ENCODE measurements at regions not wholly inside any gene's neighbourhood (a gene's known extent, or its start where the extent isn't known, plus 50 kb on each side); places are given as distances from the start of the nearest gene placed in this dataset.

GRCh38 chr1:217088011-217088410 is 364.8 kb upstream of the ESRRG start:
- TF ChIP-seq CTCF (IDR thresholded peaks at IDR 0.05 in 2 of 3, conservative IDR thresholded peaks at IDR 0.05 in 1 of 3; ENCODE audit: insufficient read depth in 2 of 3, low read depth in 1 of 3, low read length in 3 of 3), result no peak
- TF ChIP-seq E2F4 (CRISPR knock-in tag; IDR thresholded peaks at IDR 0.05; ENCODE audit: low read depth), result no peak
- no peak for TF ChIP-seq ZBTB17 (CRISPR knock-in tag; IDR thresholded peaks at IDR 0.05)
- TF ChIP-seq ZNF232 (CRISPR knock-in tag; IDR thresholded peaks at IDR 0.05), result no peak
- TF ChIP-seq BRCA1 (IDR thresholded peaks at IDR 0.05), result no peak
- TF ChIP-seq BRCA1 (CRISPR knock-in tag; IDR thresholded peaks at IDR 0.05), result no peak
- TF ChIP-seq FOS (IDR thresholded peaks at IDR 0.05; ENCODE audit: extremely low read depth, insufficient read length), result no peak
- TF ChIP-seq ZBTB8A (IDR thresholded peaks at IDR 0.05; ENCODE audit: partially characterized antibody), result no peak
- TF ChIP-seq NUFIP1 (IDR thresholded peaks at IDR 0.05; ENCODE audit: partially characterized antibody), result no peak
- no peak for TF ChIP-seq ZNF639 (CRISPR knock-in tag; conservative IDR thresholded peaks at IDR 0.05 in 1 of 2, IDR thresholded peaks at IDR 0.05 in 1 of 2)
- TF ChIP-seq E2F1 (CRISPR knock-in tag; IDR thresholded peaks at IDR 0.05), result no peak
- TF ChIP-seq NCOA1 (IDR thresholded peaks at IDR 0.05; ENCODE audit: low read depth), result no peak
- no peak for TF ChIP-seq ZNF143 (CRISPR knock-in tag; IDR thresholded peaks at IDR 0.05)
- no peak for TF ChIP-seq ARNT (IDR thresholded peaks at IDR 0.05)
